Central memory CD8-positive, alpha-beta T cell (primary cell): ENCODE measurements at regions not wholly inside any gene's neighbourhood (a gene's known extent, or its start where the extent isn't known, plus 50 kb on each side); places are given as distances from the start of the nearest gene placed in this dataset.

Experiments used
- ATAC-seq: fragments of 150-1000 bp; cut with Tn5 transposase; replicated peaks from 2 replicates; pipeline ENCODE4 v1.10.0; 2022; ENCODE audit warnings: mild to moderate bottlenecking, moderate FRiP score, moderate number of reproducible peaks; ENCODE audit not compliant: poor library complexity, severe bottlenecking; ENCODE audit errors: extremely low read depth
- DNase-seq, 2 donors: peaks; one replicate each; pipeline ENCODE4 v3.0.0; 2021; ENCODE audit warnings: low spot score in 2 of 2
- H3K27ac Mint-ChIP-seq: one replicate; pipeline ENCODE4 v1.8.0; 2022; ENCODE audit warnings: low read depth, mild to moderate bottlenecking, moderate library complexity, mixed read lengths
- H3K27me3 Mint-ChIP-seq: one replicate; pipeline ENCODE4 v1.8.0; 2022; ENCODE audit warnings: mixed read lengths
- H3K36me3 Mint-ChIP-seq: one replicate; pipeline ENCODE4 v1.8.0; 2022; ENCODE audit warnings: mild to moderate bottlenecking, moderate library complexity, mixed read lengths; ENCODE audit not compliant: insufficient read depth
- H3K4me1 Mint-ChIP-seq: one replicate; pipeline ENCODE4 v1.8.0; 2022; ENCODE audit warnings: mixed read lengths
- H3K4me3 Mint-ChIP-seq: one replicate; pipeline ENCODE4 v1.8.0; 2022; ENCODE audit warnings: mild to moderate bottlenecking, moderate library complexity, mixed read lengths
- H3K9me3 Mint-ChIP-seq: one replicate; pipeline ENCODE4 v1.8.0; 2022; ENCODE audit warnings: mixed read lengths

GRCh38 chr3:152695840-152696239, 139.1 kb upstream of the P2RY1 start:
- H3K4me3 Mint-ChIP-seq, result no peak overlapping the region
- H3K27ac Mint-ChIP-seq, result no peak overlapping the region
- no peak for DNase-seq
- peaks cover 12% of the 10 kb centered on the region for H3K9me3 Mint-ChIP-seq
- H3K4me1 Mint-ChIP-seq, result no peaks in the 10 kb centered on the region
- ATAC-seq, result no peak
- no peaks in the 10 kb centered on the region for H3K27me3 Mint-ChIP-seq
- no peaks in the 10 kb centered on the region for H3K36me3 Mint-ChIP-seq

- ATAC-seq, result no peak
- DNase-seq, result no peak
- Mint-ChIP-seq H3K4me3 (no peak overlapping the region), H3K27me3 (no peaks in the 10 kb centered on the region), H3K36me3 (no peaks in the 10 kb centered on the region), H3K27ac (no peak overlapping the region), H3K4me1 (no peaks in the 10 kb centered on the region), H3K9me3 (peaks cover 2% of the 10 kb centered on the region)
These were observed 138.0 kb upstream of the P2RY1 start for GRCh38 chr3:152696962-152697361.

- no peaks in the 10 kb centered on the region for H3K9me3 Mint-ChIP-seq
- H3K4me3 Mint-ChIP-seq, result no peak overlapping the region
- no peaks in the 10 kb centered on the region for H3K4me1 Mint-ChIP-seq
- H3K36me3 Mint-ChIP-seq, result no peaks in the 10 kb centered on the region
- no peak overlapping the region for H3K27ac Mint-ChIP-seq
- ATAC-seq (no peak), DNase-seq (no peak)
- no peaks in the 10 kb centered on the region for H3K27me3 Mint-ChIP-seq
These were observed 131.6 kb upstream of the P2RY1 start for GRCh38 chr3:152703245-152703890.

- Mint-ChIP-seq H3K9me3 (no peaks in the 10 kb centered on the region), H3K27me3 (no peaks in the 10 kb centered on the region), H3K27ac (no peak overlapping the region), H3K4me3 (no peak overlapping the region), H3K36me3 (no peaks in the 10 kb centered on the region), H3K4me1 (no peaks in the 10 kb centered on the region)
- ATAC-seq (no peak), DNase-seq (no peak)
These were observed 127.8 kb upstream of the P2RY1 start for GRCh38 chr3:152706991-152707713.

GRCh38 chr3:152709659-152710058, 125.3 kb upstream of the P2RY1 start:
- DNase-seq (no peak), ATAC-seq (no peak)
- H3K27ac Mint-ChIP-seq, result no peak overlapping the region
- no peak overlapping the region for H3K4me3 Mint-ChIP-seq
- no peaks in the 10 kb centered on the region for H3K9me3 Mint-ChIP-seq
- no peaks in the 10 kb centered on the region for H3K27me3 Mint-ChIP-seq
- H3K36me3 Mint-ChIP-seq, result no peaks in the 10 kb centered on the region
- H3K4me1 Mint-ChIP-seq, result no peaks in the 10 kb centered on the region

GRCh38 chr3:152710549-152710948, 124.4 kb upstream of the P2RY1 start:
- Mint-ChIP-seq H3K9me3 (no peaks in the 10 kb centered on the region), H3K27ac (no peak overlapping the region), H3K4me3 (no peak overlapping the region), H3K4me1 (no peaks in the 10 kb centered on the region), H3K36me3 (no peaks in the 10 kb centered on the region), H3K27me3 (no peaks in the 10 kb centered on the region)
- ATAC-seq, result no peak
- no peak for DNase-seq

DNA sequence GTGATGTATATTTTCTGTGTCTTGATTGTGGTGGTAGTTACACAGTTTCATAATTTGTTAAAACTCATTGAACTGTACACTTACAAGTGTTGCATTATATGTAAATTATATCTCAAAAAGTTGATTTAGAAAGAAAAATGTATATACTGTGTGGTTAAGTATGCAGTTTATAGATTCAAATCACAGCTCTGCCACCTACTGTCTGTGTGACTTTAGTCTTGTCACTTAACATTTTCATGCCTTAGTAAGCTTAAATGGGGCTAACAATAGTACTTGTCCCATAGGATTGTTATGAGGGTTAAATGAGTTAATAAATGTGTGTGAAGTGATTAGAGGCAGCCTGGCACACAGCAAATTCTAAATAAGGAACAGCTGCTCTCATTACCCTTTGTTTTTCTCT, 120.9 kb upstream of the P2RY1 start:
- Mint-ChIP-seq H3K9me3 (no peaks in the 10 kb centered on the region), H3K36me3 (no peaks in the 10 kb centered on the region), H3K4me1 (no peaks in the 10 kb centered on the region), H3K27me3 (no peaks in the 10 kb centered on the region), H3K4me3 (no peak overlapping the region), H3K27ac (no peak overlapping the region)
- ATAC-seq (no peak), DNase-seq (no peak)

DNA sequence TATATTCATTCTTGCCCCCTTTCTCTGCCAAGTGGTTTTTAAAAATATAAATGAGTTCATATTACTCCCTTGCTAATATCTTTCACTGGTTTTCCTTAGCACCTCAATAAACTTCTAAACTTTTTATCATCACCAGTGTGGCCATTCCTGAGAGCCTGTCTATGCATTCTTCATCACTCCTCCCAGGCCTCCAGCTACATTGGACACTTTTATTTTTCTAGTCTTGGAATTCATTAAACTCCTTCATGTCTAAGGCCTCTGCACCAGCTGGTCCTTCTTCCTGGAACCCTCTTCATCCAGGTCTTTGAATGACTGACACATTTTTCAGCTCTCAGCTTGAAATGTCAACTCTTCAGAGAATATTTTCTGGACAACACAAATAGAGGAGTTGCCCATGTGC, 120.4 kb upstream of the P2RY1 start:
- no peaks in the 10 kb centered on the region for H3K4me1 Mint-ChIP-seq
- H3K27ac Mint-ChIP-seq, result no peak overlapping the region
- ATAC-seq (no peak), DNase-seq (no peak)
- no peak overlapping the region for H3K4me3 Mint-ChIP-seq
- no peaks in the 10 kb centered on the region for H3K27me3 Mint-ChIP-seq
- H3K36me3 Mint-ChIP-seq, result no peaks in the 10 kb centered on the region
- no peaks in the 10 kb centered on the region for H3K9me3 Mint-ChIP-seq

DNA sequence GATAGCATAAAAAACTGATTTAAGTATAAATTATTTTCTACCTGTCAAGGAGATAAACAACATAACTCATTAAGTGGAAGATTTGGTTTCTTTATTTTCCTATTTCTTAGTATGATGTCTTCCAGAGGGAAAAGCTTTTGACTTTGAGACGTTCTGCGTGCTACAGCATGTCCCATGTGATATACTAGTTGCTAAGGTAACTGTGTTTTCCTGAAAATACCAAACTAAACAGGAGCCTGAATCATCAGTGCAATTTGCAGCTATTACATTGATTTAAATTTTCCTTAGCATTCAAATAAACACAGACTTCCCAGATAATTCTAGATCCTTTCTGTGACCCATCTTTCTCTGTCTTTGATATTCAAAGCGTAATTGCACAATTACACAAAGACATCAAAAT, 117.7 kb upstream of the P2RY1 start:
- no peak overlapping the region for H3K27ac Mint-ChIP-seq
- H3K9me3 Mint-ChIP-seq, result no peaks in the 10 kb centered on the region
- no peaks in the 10 kb centered on the region for H3K27me3 Mint-ChIP-seq
- no peak for DNase-seq
- no peaks in the 10 kb centered on the region for H3K36me3 Mint-ChIP-seq
- no peak for ATAC-seq
- H3K4me3 Mint-ChIP-seq, result no peak overlapping the region
- no peaks in the 10 kb centered on the region for H3K4me1 Mint-ChIP-seq

- H3K4me1 Mint-ChIP-seq, result no peaks in the 10 kb centered on the region
- no peaks in the 10 kb centered on the region for H3K36me3 Mint-ChIP-seq
- ATAC-seq (no peak), DNase-seq (no peak)
- no peaks in the 10 kb centered on the region for H3K9me3 Mint-ChIP-seq
- H3K27ac Mint-ChIP-seq, result no peak overlapping the region
- no peaks in the 10 kb centered on the region for H3K27me3 Mint-ChIP-seq
- H3K4me3 Mint-ChIP-seq, result no peak overlapping the region
These were observed 116.1 kb upstream of the P2RY1 start for GRCh38 chr3:152718810-152719209.

- no peaks in the 10 kb centered on the region for H3K9me3 Mint-ChIP-seq
- no peak for ATAC-seq
- no peak for DNase-seq
- no peak overlapping the region for H3K27ac Mint-ChIP-seq
- H3K27me3 Mint-ChIP-seq, result no peaks in the 10 kb centered on the region
- H3K4me3 Mint-ChIP-seq, result no peak overlapping the region
- no peaks in the 10 kb centered on the region for H3K4me1 Mint-ChIP-seq
- H3K36me3 Mint-ChIP-seq, result no peaks in the 10 kb centered on the region
These were observed 115.7 kb upstream of the P2RY1 start for GRCh38 chr3:152719264-152719663.

GRCh38 chr3:152720951-152721718, 113.8 kb upstream of the P2RY1 start:
- H3K36me3 Mint-ChIP-seq, result no peaks in the 10 kb centered on the region
- H3K9me3 Mint-ChIP-seq, result no peaks in the 10 kb centered on the region
- H3K27ac Mint-ChIP-seq, result no peak overlapping the region
- no peaks in the 10 kb centered on the region for H3K27me3 Mint-ChIP-seq
- no peak for DNase-seq
- no peak for ATAC-seq
- H3K4me1 Mint-ChIP-seq, result no peaks in the 10 kb centered on the region
- no peak overlapping the region for H3K4me3 Mint-ChIP-seq

- ATAC-seq (no peak), DNase-seq (no peak)
- no peaks in the 10 kb centered on the region for H3K27me3 Mint-ChIP-seq
- no peak overlapping the region for H3K4me3 Mint-ChIP-seq
- no peaks in the 10 kb centered on the region for H3K9me3 Mint-ChIP-seq
- H3K4me1 Mint-ChIP-seq, result no peaks in the 10 kb centered on the region
- H3K27ac Mint-ChIP-seq, result no peak overlapping the region
- H3K36me3 Mint-ChIP-seq, result no peaks in the 10 kb centered on the region
These were observed 110.7 kb upstream of the P2RY1 start for GRCh38 chr3:152724270-152724669.
